GM18867 (cell line): ENCODE measurements at regions not wholly inside any gene's neighbourhood (a gene's known extent, or its start where the extent isn't known, plus 50 kb on each side); places are given as distances from the start of the nearest gene placed in this dataset.
"Not testable (repeated sequence)": the region's sequence is repeated elsewhere in the genome, so short reads cannot be mapped to it uniquely, and the experiment has no call there.

Source experiments
- ATAC-seq: cut with Tn5 transposase; IDR thresholded peaks from one replicate; pipeline ENCODE4 v1.9.1; 2021; ENCODE audit warnings: mild to moderate bottlenecking, moderate library complexity; ENCODE audit not compliant: unreplicated experiment

GRCh38 chr6:44733868-44734267, 346.4 kb downstream of the CDC5L start:
- no peak for ATAC-seq

- ATAC-seq, result no peak
These were observed 347.6 kb downstream of the CDC5L start for GRCh38 chr6:44734886-44735629.

- peak; percentile 57 for ATAC-seq
These were observed 348.1 kb downstream of the CDC5L start for GRCh38 chr6:44735630-44735963.

- ATAC-seq, result no peak
These were observed 349.8 kb downstream of the CDC5L start for GRCh38 chr6:44737341-44737740.

GRCh38 chr6:44737829-44738528, 350.5 kb downstream of the CDC5L start:
- no peak for ATAC-seq

GRCh38 chr6:44738601-44739146, 351.2 kb downstream of the CDC5L start:
- ATAC-seq, result peak; percentile 40

- ATAC-seq, result no peak
These were observed 351.7 kb downstream of the CDC5L start for GRCh38 chr6:44739181-44739580.

GRCh38 chr6:44740566-44741120, 353.1 kb downstream of the CDC5L start:
- ATAC-seq, result no peak

- no peak for ATAC-seq
These were observed 354.7 kb downstream of the CDC5L start for GRCh38 chr6:44742201-44742600.

GRCh38 chr6:44742828-44743372, 355.4 kb downstream of the CDC5L start:
- no peak for ATAC-seq

GRCh38 chr6:44760116-44760515, 372.6 kb downstream of the CDC5L start:
- ATAC-seq, result not testable (repeated sequence)

GRCh38 chr6:44761046-44761445, 373.5 kb downstream of the CDC5L start:
- no peak for ATAC-seq

GRCh38 chr6:44762496-44762895, 375.0 kb downstream of the CDC5L start:
- no peak for ATAC-seq

- no peak for ATAC-seq
These were observed 384.3 kb downstream of the CDC5L start for GRCh38 chr6:44771647-44772415.

- no peak for ATAC-seq
These were observed 385.3 kb downstream of the CDC5L start for GRCh38 chr6:44772838-44773237.

- no peak for ATAC-seq
These were observed 387.6 kb downstream of the CDC5L start for GRCh38 chr6:44775121-44775520.

GRCh38 chr6:44776344-44776743, 388.8 kb downstream of the CDC5L start:
- ATAC-seq, result no peak

- no peak for ATAC-seq
These were observed 391.0 kb downstream of the CDC5L start for GRCh38 chr6:44778513-44778912.
